ENCODE measurements at regions not wholly inside any gene's neighbourhood (a gene's known extent, or its start where the extent isn't known, plus 50 kb on each side); places are given as distances from the start of the nearest gene placed in this dataset.

DNA sequence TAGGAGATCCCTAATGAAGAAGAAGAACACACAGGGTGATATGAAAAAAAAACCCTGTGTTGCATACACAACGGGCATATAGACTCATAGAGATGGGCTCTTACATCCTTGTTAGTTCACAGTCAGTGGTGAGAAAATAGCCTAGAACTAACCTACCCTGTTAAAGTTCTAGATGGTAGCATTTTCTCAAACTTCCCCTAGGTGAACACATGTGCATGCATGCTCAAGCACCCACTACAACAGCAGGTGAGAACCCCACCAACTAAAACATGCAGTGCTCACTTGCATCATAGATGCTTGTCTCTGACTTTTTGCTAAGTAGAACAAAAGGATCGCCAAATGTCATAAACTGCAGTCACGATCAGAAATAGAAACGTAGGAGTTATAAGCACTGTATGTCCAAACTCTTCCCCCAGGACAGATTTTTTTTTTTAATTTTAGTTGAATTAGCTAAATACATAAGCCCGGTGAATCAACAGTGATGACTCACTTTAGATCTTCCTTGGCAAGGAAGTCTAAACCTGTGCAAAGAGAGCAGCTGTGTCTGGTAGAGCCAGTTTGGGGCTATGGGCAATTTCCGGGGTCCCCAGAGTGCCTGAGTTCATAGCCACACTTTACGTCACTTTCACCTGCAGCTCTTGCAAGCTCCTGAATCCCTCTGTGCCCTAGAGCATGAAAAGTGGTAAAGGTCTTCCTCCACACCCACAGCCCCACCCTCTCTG, 96.2 kb upstream of the SEMA6D start:
- TF ChIP-seq YY1 (IDR thresholded peaks at IDR 0.05) (no peak), TAF1 (conservative IDR thresholded peaks at IDR 0.05) (no peak), JUND (IDR thresholded peaks at IDR 0.05) (no peak)
